ENCODE measurements at regions not wholly inside any gene's neighbourhood (a gene's known extent, or its start where the extent isn't known, plus 50 kb on each side); places are given as distances from the start of the nearest gene placed in this dataset.

- BruUV-seq (replicated peaks), result no TSS peak
- Histone ChIP-seq H3K9me3 (replicated peaks; ENCODE audit: control insufficient read depth, insufficient read depth, low read depth, low read length) (no peaks in the 10 kb centered on the region), H3K9me1 (ENCODE audit: control insufficient read depth, insufficient read depth, low read length) (no peaks in the 10 kb centered on the region), H3K36me3 (ENCODE audit: control insufficient read depth, insufficient read depth, low read length) (no peaks in the 10 kb centered on the region), H3K4me3 (no peak overlapping the region), H3K4me2 (ENCODE audit: insufficient read depth, low read length) (no peak overlapping the region), H3K27me3 (ENCODE audit: control insufficient read depth in 2 of 2, insufficient read depth in 2 of 2, low read length in 2 of 2) (no peaks in the 10 kb centered on the region), H3K4me1 (replicated peaks in 1 of 2; ENCODE audit: control insufficient read depth in 2 of 2, insufficient read depth in 2 of 2, low read length in 2 of 2) (no peaks in the 10 kb centered on the region), H3K9ac (ENCODE audit: insufficient read depth in 1 of 2, low read depth in 2 of 2, low read length in 2 of 2) (no peak overlapping the region), H4K20me1 (replicated peaks; ENCODE audit: control insufficient read depth, insufficient read depth, low read length) (no peaks in the 10 kb centered on the region), H3K27ac (ENCODE audit: extremely low read depth, low read depth, low read length) (no peak overlapping the region), H3K79me2 (ENCODE audit: control insufficient read depth, insufficient read depth, low read length) (no peaks in the 10 kb centered on the region), H2AFZ (ENCODE audit: low read depth, low read length) (no peak overlapping the region)
- TF ChIP-seq TBP (optimal IDR thresholded peaks at IDR 0.05; ENCODE audit: low read depth, low read length) (no peak), NFRKB (IDR thresholded peaks at IDR 0.05; ENCODE audit: low read depth) (no peak), ZNF584 (CRISPR knock-in tag; IDR thresholded peaks at IDR 0.05; ENCODE audit: low read depth) (no peak), SAFB (IDR thresholded peaks at IDR 0.05; ENCODE audit: borderline replicate concordance, low read depth, low read length) (no peak), ZFP36 (IDR thresholded peaks at IDR 0.05; ENCODE audit: low read depth, low read length, partially characterized antibody) (no peak), RBM15 (IDR thresholded peaks at IDR 0.05; ENCODE audit: insufficient read depth, low read length) (no peak), RNF2 (IDR thresholded peaks at IDR 0.05) (no peak), TCF15 (CRISPR knock-in tag; IDR thresholded peaks at IDR 0.05) (no peak), ETS2 (tag; IDR thresholded peaks at IDR 0.05; ENCODE audit: borderline replicate concordance, poor library complexity, severe bottlenecking) (no peak), ZNF239 (CRISPR knock-in tag; IDR thresholded peaks at IDR 0.05) (no peak), ZEB2 (IDR thresholded peaks at IDR 0.05) (no peak), ZBTB17 (CRISPR knock-in tag; IDR thresholded peaks at IDR 0.05) (no peak), ZSCAN29 (IDR thresholded peaks at IDR 0.05) (no peak)
- intact Hi-C loops (cut with micrococcal nuclease) (no loop called here), in situ Hi-C loops (cut with MboI) (no loop called here)
- CTCF ChIA-PET (ENCODE audit: low intra/inter-chr PET ratio), result no interaction called here
- DNase-seq (ENCODE audit: extremely low read depth in 1 of 4, low spot score in 3 of 4) (no peak), FAIRE-seq (no peak), ATAC-seq (no peak)
- POLR2A ChIA-PET, result no interaction called here
Measured at GRCh38 chr9:13598738-13599137, 319.2 kb upstream of the MPDZ start.

All from K562 (cell line).